HEK293 (cell line): ENCODE measurements at regions not wholly inside any gene's neighbourhood (a gene's known extent, or its start where the extent isn't known, plus 50 kb on each side); places are given as distances from the start of the nearest gene placed in this dataset.

Experiments
- CTCF ChIA-PET: fragments of 350-600 bp; formaldehyde crosslinking; extraction: SDS; loops from one replicate; lab custom pipeline; 2021; ENCODE audit warnings: antibody characterized with exemption; lab: Yijun Ruan, JAX
- POLR2A ChIA-PET: fragments of 300-600 bp; formaldehyde crosslinking; extraction: SDS; loops from one replicate; lab custom pipeline; 2020; ENCODE audit warnings: antibody characterized with exemption, inconsistent platforms; lab: Yijun Ruan, JAX
- H3K27ac ChIP-seq: fragments of 200-500 bp; sonication (Bioruptor generic); 2 replicates; pipeline ENCODE4 v1.5.1; 2014; ENCODE audit warnings: low read depth, low read length, control low read depth, inconsistent platforms; ENCODE audit errors: extremely low read depth
- H3K36me3 ChIP-seq, 2 experiments: fragments of 200-500 bp in 1 of 2; sonication (Bioruptor generic) in 1 of 2; 1 replicate in 1 of 2; 2 replicates in 1 of 2; pipeline ENCODE4 v1.5.1; 2014 to 2017; ENCODE audit warnings: inconsistent platforms in 2 of 2, low read length in 2 of 2; ENCODE audit not compliant: control insufficient read depth in 2 of 2, insufficient read depth in 1 of 2
- H3K4me1 ChIP-seq: fragments of 200-500 bp; sonication (Bioruptor generic); 2 replicates; pipeline ENCODE4 v1.5.1; 2014; ENCODE audit warnings: mild to moderate bottlenecking, low read length, inconsistent platforms; ENCODE audit not compliant: control insufficient read depth, insufficient read depth
- H3K4me3 ChIP-seq: 2 replicates; pipeline ENCODE4 v1.5.1; 2011; ENCODE audit warnings: low read depth, mild to moderate bottlenecking, control low read depth, low read length, moderate library complexity
- H3K9me3 ChIP-seq: fragments of 200-500 bp; sonication (Bioruptor generic); 2 replicates; pipeline ENCODE4 v1.5.1; 2014; ENCODE audit warnings: low read depth, low read length, inconsistent platforms; ENCODE audit not compliant: control insufficient read depth, insufficient read depth
- MZF1 ChIP-seq: fragments of 450-650 bp; formaldehyde crosslinking; IDR thresholded peaks from 2 replicates; pipeline ENCODE4 v1.5.1; 2017; ENCODE audit warnings: missing biosample characterization, missing genetic modification characterization, borderline replicate concordance
- SCRT2 ChIP-seq: fragments of 450-650 bp; formaldehyde crosslinking; IDR thresholded peaks from 2 replicates; pipeline ENCODE4 v1.5.1; 2016; ENCODE audit warnings: missing biosample characterization, missing genetic modification characterization
- SP3 ChIP-seq: fragments of 450-650 bp; formaldehyde crosslinking; IDR thresholded peaks from 2 replicates; pipeline ENCODE4 v1.5.1; 2016; ENCODE audit warnings: missing biosample characterization, missing genetic modification characterization
- TCF7L2 ChIP-seq: IDR thresholded peaks from 2 replicates; pipeline ENCODE4 v1.6.1; 2011; ENCODE audit warnings: low read depth, mild to moderate bottlenecking, inconsistent platforms, low read length, moderate library complexity, borderline replicate concordance
- TSHZ1 ChIP-seq: fragments of 450-650 bp; formaldehyde crosslinking; IDR thresholded peaks from 2 replicates; pipeline ENCODE4 v1.5.1; 2016; ENCODE audit warnings: missing biosample characterization, missing genetic modification characterization, borderline replicate concordance
- ZEB2 ChIP-seq: fragments of 450-650 bp; formaldehyde crosslinking; IDR thresholded peaks from 2 replicates; pipeline ENCODE4 v1.5.1; 2016; ENCODE audit warnings: missing biosample characterization, missing genetic modification characterization
- ZNF114 ChIP-seq: fragments of 450-650 bp; formaldehyde crosslinking; IDR thresholded peaks from 2 replicates; pipeline ENCODE4 v1.5.0; 2017; ENCODE audit warnings: missing biosample characterization, missing genetic modification characterization
- ZNF140 ChIP-seq: fragments of 450-650 bp; formaldehyde crosslinking; IDR thresholded peaks from 2 replicates; pipeline ENCODE4 v1.5.1; 2016; ENCODE audit warnings: missing biosample characterization, missing genetic modification characterization
- ZNF175 ChIP-seq: fragments of 450-650 bp; formaldehyde crosslinking; IDR thresholded peaks from 2 replicates; pipeline ENCODE4 v1.5.1; 2016; ENCODE audit warnings: missing biosample characterization, missing genetic modification characterization
- ZNF19 ChIP-seq: fragments of 450-650 bp; formaldehyde crosslinking; IDR thresholded peaks from 2 replicates; pipeline ENCODE4; 2016; ENCODE audit warnings: missing biosample characterization, missing genetic modification characterization, low read depth
- ZNF202 ChIP-seq: fragments of 450-650 bp; formaldehyde crosslinking; IDR thresholded peaks from 2 replicates; pipeline ENCODE4 v1.5.1; 2016; ENCODE audit warnings: missing biosample characterization, missing genetic modification characterization, borderline replicate concordance
- ZNF221 ChIP-seq: fragments of 450-650 bp; formaldehyde crosslinking; IDR thresholded peaks from 2 replicates; pipeline ENCODE4 v1.5.1; 2017; ENCODE audit warnings: missing biosample characterization, missing genetic modification characterization, borderline replicate concordance
- ZNF423 ChIP-seq: fragments of 450-650 bp; formaldehyde crosslinking; IDR thresholded peaks from 2 replicates; pipeline ENCODE4 v1.5.1; 2016; ENCODE audit warnings: missing biosample characterization, missing genetic modification characterization
- ZNF530 ChIP-seq: fragments of 450-650 bp; formaldehyde crosslinking; IDR thresholded peaks from 2 replicates; pipeline ENCODE4 v1.5.1; 2016; ENCODE audit warnings: low read depth, missing biosample characterization, missing genetic modification characterization
- ZNF544 ChIP-seq: fragments of 450-650 bp; formaldehyde crosslinking; IDR thresholded peaks from 2 replicates; pipeline ENCODE4 v1.5.0; 2017; ENCODE audit warnings: missing biosample characterization, missing genetic modification characterization
- ZNF549 ChIP-seq: fragments of 450-650 bp; IDR thresholded peaks from 2 replicates; pipeline ENCODE4 v1.5.1; 2018; ENCODE audit warnings: missing biosample characterization, missing genetic modification characterization, mild to moderate bottlenecking, inconsistent platforms, moderate library complexity
- ZNF664 ChIP-seq: fragments of 450-650 bp; formaldehyde crosslinking; IDR thresholded peaks from 2 replicates; pipeline ENCODE4 v1.5.1; 2016; ENCODE audit warnings: missing biosample characterization, missing genetic modification characterization
- ZNF677 ChIP-seq: fragments of 450-650 bp; IDR thresholded peaks from 2 replicates; pipeline ENCODE4 v1.5.0; 2018; ENCODE audit warnings: missing biosample characterization, mild to moderate bottlenecking, missing genetic modification characterization, moderate library complexity
- TF ChIP-seq, protein P1 (sequence below): fragments of 450-650 bp; formaldehyde crosslinking; IDR thresholded peaks from 2 replicates; pipeline ENCODE4 v1.5.1; 2016; ENCODE audit warnings: missing biosample characterization, missing genetic modification characterization
- TF ChIP-seq, protein P2 (sequence below): fragments of 450-650 bp; formaldehyde crosslinking; IDR thresholded peaks from 2 replicates; pipeline ENCODE4 v1.5.1; 2016; ENCODE audit warnings: missing biosample characterization, missing genetic modification characterization
- TF ChIP-seq, protein P3 (sequence below): fragments of 450-650 bp; formaldehyde crosslinking; IDR thresholded peaks from 2 replicates; pipeline ENCODE4 v1.5.1; 2016; ENCODE audit warnings: missing biosample characterization, missing genetic modification characterization

- TF ChIP-seq TSHZ1 (tag by site-specific recombination): no peak
- peak; percentile 77; the same call in 1 of the 2 replicates for TF ChIP-seq MZF1
Measured at GRCh38 chr1:221228594-221228993, 349.4 kb downstream of the HLX start (continued).

GRCh38 chr1:221230605-221231004, 351.4 kb downstream of the HLX start:
- H3K27ac ChIP-seq: no peak overlapping the region
- H3K36me3 ChIP-seq: no peaks in the 10 kb centered on the region
- H3K4me3 ChIP-seq: no peak overlapping the region
- TF ChIP-seq ZNF664 (tag by site-specific recombination) (no peak), ZNF530 (no peak), ZNF544 (tag by site-specific recombination) (no peak), ZEB2 (tag by site-specific recombination) (no peak), ZNF175 (tag by site-specific recombination) (no peak), ZNF202 (tag by site-specific recombination) (no peak), ZNF114 (tag by site-specific recombination) (no peak), ZNF19 (tag by site-specific recombination) (no peak), ZNF140 (tag by site-specific recombination) (no peak), ZNF221 (tag by site-specific recombination) (no peak), ZNF549 (tag by site-specific recombination) (no peak), TCF7L2 (no peak), ZNF677 (tag by site-specific recombination) (no peak), ZNF423 (no peak), SP3 (tag by site-specific recombination) (no peak), SCRT2 (tag by site-specific recombination) (no peak)
- TF ChIP-seq, protein P1, sequence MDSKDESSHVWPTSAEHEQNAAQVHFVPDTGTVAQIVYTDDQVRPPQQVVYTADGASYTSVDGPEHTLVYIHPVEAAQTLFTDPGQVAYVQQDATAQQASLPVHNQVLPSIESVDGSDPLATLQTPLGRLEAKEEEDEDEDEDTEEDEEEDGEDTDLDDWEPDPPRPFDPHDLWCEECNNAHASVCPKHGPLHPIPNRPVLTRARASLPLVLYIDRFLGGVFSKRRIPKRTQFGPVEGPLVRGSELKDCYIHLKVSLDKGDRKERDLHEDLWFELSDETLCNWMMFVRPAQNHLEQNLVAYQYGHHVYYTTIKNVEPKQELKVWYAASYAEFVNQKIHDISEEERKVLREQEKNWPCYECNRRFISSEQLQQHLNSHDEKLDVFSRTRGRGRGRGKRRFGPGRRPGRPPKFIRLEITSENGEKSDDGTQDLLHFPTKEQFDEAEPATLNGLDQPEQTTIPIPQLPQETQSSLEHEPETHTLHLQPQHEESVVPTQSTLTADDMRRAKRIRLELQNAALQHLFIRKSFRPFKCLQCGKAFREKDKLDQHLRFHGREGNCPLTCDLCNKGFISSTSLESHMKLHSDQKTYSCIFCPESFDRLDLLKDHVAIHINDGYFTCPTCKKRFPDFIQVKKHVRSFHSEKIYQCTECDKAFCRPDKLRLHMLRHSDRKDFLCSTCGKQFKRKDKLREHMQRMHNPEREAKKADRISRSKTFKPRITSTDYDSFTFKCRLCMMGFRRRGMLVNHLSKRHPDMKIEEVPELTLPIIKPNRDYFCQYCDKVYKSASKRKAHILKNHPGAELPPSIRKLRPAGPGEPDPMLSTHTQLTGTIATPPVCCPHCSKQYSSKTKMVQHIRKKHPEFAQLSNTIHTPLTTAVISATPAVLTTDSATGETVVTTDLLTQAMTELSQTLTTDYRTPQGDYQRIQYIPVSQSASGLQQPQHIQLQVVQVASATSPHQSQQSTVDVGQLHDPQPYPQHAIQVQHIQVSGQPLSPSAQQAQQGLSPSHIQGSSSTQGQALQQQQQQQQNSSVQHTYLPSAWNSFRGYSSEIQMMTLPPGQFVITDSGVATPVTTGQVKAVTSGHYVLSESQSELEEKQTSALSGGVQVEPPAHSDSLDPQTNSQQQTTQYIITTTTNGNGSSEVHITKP (tag by site-specific recombination): no peak
- TF ChIP-seq, protein P2, sequence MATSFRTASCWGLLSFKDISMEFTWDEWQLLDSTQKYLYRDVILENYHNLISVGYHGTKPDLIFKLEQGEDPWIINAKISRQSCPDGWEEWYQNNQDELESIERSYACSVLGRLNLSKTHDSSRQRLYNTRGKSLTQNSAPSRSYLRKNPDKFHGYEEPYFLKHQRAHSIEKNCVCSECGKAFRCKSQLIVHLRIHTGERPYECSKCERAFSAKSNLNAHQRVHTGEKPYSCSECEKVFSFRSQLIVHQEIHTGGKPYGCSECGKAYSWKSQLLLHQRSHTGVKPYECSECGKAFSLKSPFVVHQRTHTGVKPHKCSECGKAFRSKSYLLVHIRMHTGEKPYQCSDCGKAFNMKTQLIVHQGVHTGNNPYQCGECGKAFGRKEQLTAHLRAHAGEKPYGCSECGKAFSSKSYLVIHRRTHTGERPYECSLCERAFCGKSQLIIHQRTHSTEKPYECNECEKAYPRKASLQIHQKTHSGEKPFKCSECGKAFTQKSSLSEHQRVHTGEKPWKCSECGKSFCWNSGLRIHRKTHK: no peak
- TF ChIP-seq, protein P3, sequence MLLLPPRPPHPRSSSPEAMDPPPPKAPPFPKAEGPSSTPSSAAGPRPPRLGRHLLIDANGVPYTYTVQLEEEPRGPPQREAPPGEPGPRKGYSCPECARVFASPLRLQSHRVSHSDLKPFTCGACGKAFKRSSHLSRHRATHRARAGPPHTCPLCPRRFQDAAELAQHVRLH (tag by site-specific recombination): no peak
- H3K9me3 ChIP-seq: no peaks in the 10 kb centered on the region
- CTCF ChIA-PET: interaction anchor here (0.6 to 1.0 kb wide), 4 partner anchors 27 to 356 kb away, joined by 3 to 5 read pairs (median 4); no protein-coding TSS in a partner anchor
- H3K4me1 ChIP-seq: peaks cover 4% of the 10 kb centered on the region
- POLR2A ChIA-PET: no interaction called here
